Cardiac septum (tissue), 1 donor: ENCODE measurements at regions not wholly inside any gene's neighbourhood (a gene's known extent, or its start where the extent isn't known, plus 50 kb on each side); places are given as distances from the start of the nearest gene placed in this dataset.
"Not testable (repeated sequence)": the region's sequence is repeated elsewhere in the genome, so short reads cannot be mapped to it uniquely, and the experiment has no call there.

Experiments
- DNase-seq: peaks from one replicate; pipeline ENCODE4 v3.0.0-alpha.2; 2020; ENCODE audit warnings: low spot score
- intact Hi-C: fragments of 100-400 bp; cut with DNase I; formaldehyde crosslinking; loops from one replicate; pipeline ENCODE4 v1.14.0; 2022
- donor health status: DM: no; HTN: no; CAD: no.

DNA sequence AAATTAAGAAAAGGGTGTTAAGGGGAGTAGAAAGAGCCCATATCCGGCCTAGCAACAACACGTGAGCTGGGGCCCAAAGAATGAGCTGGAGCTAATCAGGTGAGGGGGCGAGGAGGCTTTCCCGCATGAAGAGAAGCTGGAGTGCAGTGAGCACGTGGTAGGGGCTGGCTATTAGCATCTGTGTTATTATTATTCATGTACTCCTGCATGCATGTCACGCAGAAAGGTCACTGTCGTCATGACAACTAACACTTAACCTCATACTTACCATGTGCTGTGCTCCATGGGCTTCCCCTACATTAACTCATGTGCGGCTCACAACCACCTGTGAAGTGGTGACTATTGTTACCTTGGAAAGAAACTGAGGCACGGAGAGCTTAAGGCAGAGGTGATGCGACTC lies 227.6 kb upstream of the UBL3 start:
- peak; percentile 39 for DNase-seq
- intact Hi-C loops: no loop called here

DNA sequence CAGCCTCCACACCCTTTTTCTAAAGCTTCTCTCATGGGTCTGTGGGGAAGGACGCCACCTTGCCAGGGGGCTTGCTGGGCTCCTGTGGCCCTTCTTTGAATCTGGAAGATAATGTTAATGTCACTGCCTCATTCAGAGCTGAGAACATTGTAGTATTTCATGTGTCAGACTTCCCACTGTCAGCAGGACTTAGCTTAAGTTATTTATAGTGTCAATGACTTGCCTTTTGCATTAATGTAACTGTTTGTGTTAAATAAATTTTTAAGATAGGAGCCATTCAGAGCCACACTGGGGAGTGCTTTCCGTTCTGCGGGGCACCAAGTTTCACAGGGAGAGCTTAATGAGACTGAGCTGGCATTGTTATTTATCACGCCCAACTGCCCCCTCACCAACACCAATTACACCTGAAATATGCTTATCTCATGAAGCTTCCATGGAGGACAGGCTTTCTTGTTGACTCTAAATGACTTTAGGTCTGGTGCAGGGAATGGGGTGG lies 226.9 kb upstream of the UBL3 start:
- no peak for DNase-seq

DNA sequence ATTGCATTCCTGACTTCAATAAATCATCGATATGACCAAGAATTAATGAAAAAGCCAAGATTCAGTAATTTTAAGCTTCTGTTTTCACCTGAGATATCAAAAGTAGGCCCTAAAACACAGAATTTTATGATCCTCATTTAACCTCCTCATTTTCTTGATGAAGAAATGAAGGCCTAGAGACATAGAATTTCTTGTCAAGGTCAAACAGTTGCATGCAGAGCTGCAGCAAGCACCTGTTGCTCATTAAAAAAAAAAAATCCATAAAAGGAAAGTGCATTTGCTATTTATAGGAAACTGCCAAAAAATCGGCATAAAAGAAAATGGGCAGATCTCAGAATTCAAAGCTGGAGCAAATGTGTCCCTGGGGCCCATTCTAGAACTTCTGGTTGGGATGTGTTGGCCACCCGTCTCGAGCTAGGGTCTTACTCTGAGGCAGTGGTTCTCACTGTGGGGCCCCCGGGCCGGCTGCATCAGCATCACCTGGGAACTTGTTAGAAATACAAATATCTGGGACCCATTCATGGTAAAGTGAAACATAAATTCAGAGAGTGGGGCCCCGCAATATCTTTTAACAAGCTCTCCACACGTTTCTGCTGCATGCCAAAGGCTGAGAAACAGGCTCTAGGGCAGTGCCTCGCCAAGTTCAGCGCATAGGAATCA lies 224.7 kb upstream of the UBL3 start:
- no peak for DNase-seq
- intact Hi-C loops: no loop called here

More for the DNA sequence above, 226.9 kb upstream of the UBL3 start:
- intact Hi-C loops: no loop called here

DNA sequence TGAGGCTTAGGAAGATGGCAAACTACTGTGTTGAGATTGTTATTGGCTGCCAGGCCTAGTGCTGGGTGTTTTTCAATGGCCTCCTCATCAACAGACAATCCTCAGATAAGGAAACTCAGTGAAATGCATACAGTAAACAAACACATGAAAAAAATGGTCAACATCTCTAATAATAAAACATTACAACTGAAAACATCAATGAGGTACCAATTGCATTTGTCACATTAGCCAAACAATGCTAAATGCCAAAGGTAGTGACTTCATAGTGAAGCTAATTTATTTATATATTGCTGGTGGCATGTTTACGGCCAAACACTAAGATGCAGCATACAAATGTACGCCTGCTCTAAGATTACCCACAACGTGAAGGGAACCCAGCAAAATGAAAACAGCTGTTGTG lies 224.0 kb upstream of the UBL3 start:
- intact Hi-C loops: no loop called here
- no peak for DNase-seq

DNA sequence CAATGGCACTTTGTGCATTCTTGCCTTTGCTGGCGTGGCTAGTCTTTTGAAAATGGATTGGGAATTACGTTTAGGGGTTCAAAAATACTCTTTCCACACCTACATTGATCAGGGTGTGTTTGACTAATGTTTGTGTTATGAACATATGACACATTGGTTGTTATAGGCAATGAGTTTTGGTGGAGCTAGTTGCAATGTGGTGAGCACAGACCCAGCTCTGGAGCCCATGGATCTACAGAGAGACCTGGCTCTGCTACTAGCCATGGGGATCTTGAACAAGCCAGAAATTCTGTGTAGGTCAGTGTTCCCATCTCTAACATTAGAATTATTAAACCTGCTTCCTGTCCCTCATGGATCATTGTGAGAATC lies 222.4 kb upstream of the UBL3 start:
- intact Hi-C loops: no loop called here
- DNase-seq: no peak

DNA sequence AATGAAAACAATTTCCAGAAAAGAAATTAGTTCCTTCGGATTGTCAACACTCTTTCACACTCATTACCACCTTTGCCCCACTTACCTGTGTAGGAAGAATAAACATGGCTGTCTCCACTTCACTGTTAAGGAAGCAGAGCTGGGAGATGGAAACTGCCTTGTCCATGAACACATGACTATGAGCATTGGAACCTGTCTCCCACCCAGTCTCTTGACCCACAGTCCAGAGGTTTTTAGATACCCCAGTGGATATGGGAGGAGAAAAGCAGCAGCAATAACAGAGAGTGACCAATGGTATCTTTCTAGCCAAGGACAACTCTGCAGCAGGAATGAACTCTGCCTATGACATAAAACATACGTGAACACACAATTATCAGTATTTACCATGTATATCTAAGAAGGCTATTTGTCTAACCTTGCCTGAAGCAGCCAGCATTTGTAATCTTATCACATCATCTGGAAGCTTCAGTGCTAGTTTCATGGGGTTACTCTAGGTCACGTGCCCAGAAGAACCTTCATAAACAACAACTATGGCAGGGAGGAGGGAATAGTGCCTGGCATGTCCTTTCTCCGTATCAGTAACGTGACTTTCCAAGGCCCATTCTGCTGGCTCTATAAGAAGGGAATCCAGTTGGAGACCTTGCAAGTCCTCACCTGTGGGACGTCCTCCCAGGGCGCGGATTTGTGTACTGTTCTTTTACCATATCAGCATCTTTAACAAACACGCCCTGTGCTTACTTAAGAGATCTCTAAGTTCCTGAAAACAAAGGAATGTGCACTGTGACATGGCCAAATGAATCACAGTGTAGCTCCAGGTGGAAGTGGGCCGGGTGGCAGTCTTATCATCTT lies 221.8 kb upstream of the UBL3 start:
- intact Hi-C loops: no loop called here

DNA sequence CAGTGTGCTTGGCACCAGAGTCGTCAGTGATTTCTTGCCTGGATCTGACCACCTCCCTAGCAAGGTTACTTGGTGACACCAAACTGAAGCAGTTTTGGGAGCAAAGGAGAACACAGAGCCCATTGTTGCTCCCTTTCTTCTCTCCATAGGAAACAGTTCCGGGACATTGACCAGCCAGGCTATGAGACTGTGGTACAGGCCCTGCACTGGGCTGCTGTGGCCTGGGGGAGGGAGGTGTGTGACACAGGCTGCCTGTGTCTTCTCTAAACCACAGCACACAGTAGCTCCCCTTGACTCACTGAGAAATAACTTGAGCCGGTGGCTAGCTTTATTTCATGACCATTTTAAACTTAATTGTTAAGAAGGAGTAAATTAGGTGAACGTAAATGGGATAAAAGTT lies 214.8 kb upstream of the UBL3 start:
- intact Hi-C loops: no loop called here

More for the DNA sequence above, 221.8 kb upstream of the UBL3 start:
- DNase-seq: no peak

DNA sequence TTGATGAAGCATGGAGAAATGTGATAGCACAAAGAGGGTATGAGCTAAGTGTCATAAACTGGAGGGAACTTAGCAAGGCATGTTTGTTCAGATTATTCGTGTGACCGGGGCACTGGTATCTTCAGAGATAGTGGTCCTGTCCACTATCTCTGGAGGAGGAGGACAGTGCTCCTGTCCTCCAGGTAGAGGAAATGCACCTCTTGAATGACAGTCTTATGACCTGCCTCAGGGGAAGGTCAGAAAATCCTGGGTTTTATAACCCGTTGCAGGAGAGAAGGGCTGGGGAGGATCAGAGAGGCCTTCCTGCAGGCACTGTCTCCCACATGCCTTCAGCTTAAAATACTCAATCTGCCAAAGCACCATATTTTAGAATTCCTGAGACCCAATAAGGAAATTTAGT lies 213.5 kb upstream of the UBL3 start:
- intact Hi-C loops: no loop called here
- no peak for DNase-seq

More for the DNA sequence above, 214.8 kb upstream of the UBL3 start:
- no peak for DNase-seq

DNA sequence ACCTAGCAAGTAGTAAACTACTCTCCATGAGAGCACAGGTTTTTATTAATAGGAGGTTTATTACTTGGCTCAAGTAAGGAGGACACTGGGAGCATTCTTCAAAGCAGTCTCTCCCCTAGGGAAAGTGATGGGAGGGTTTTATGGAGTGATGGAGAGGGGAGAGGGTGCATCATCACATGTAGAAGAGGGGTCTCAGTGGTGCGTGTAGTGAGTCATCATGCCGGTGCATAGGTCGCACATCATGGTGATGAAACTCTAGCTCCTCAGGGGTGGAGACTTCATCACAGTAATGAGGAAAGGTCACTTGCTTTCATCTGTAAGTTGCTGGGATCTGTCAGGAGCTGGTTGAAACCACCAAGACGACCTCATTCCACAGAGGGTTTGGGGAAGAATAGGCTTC lies 210.8 kb upstream of the UBL3 start:
- DNase-seq: no peak
- intact Hi-C loops: no loop called here

DNA sequence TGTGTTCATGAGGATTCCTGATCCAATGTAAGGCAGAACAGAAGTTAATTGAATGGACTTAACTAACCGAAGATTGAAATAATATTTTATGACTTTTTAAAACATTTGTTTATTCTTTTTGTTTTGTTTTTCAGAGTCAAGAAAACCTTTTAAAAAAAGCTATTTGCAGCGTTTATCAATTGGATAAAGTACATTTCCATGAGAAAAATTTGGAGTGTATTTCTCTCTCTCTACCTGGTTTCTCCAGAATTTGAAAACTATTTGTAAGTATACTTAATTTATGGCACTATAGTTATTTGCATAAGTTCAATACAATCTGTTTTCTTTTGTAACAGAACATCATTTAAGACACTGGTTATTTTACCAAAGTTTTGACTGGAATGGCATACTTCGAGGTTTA lies 208.0 kb upstream of the UBL3 start:
- no peak for DNase-seq

DNA sequence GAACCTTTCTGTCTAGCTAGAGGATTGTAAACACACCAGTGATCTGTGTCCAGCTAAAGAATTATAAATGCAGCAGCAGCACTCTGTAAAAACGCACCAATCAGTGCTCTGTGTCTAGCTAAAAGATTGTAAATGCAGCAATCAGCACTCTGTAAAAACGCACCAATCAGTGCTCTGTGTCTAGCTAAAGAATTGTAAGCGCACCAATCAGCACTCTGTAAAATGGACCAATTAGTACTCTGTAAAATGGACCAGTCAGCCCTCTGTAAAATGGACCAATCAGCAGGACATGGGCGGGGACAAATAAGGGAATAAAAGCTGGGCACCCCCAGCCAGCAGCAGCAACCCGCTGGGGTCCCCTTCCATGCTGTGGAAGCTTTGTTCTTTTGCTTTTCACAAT lies 204.1 kb upstream of the UBL3 start:
- intact Hi-C loops, DNase-seq: not testable (repeated sequence)

More for the DNA sequence above, 208.0 kb upstream of the UBL3 start:
- intact Hi-C loops: no loop called here

DNA sequence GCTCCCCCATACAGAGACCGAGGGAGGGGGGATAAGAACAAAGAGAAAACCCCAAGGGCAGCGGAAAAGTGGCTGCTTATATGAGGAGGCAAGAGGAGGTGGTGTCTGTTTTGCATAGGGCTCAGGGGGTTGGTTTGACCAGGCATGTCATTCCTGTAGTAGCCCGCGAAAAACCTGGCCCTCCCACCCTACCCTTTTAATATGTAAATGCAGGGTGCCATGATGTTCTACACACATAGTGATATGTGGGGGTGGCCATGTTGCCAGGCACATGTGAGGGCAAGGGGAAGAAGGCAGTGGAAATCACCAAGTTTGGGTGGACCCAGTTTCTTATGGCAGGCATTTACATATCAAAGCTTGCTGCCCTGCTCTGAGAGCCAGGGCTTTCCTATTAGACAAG lies 203.5 kb upstream of the UBL3 start:
- intact Hi-C loops: no loop called here

DNA sequence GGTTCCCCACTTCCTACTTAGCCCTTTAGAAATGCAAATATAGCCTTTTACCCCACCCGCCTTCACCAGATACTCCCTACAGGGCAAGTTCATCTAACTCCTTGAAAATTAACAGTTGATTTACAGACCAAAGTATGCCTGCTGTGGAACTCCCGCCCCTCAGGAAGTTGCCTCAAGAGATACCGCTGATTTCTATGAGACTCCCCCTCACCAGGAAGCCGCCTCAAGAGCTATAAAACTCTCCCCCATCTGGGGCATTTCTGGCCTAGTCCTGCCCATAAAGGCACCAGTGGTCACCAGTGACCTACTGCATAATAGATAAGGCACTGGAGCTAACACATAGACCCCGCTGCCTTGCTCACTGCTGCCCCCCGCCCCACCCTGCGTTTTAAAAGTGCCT lies 201.7 kb upstream of the UBL3 start:
- DNase-seq: no peak
- intact Hi-C loops: no loop called here

More for the DNA sequence above, 203.5 kb upstream of the UBL3 start:
- DNase-seq: no peak

DNA sequence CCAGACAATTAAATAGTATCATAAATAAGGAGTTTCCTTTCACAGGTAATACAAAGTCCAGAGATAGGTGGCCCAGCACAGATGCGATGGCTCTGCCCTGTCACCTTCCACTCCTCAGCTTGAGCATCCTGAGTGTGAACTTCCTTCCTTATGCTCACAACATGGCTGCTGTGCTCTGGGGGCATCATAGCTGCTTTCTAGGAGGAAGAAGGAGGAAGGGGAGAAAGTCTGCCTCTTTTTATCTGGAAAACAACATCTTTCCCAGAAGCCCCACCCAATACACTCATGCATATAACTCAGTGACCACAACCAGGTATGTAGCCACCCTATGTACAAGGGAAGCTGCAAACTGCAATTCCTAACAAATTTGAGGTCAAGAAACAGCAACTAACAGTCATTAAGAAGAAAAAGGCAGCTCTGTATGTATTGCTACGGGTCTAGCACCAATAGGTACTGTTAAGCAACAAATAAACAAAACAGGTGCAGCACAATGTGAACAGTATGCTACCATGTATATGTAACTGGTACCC lies 201.2 kb upstream of the UBL3 start:
- no peak for DNase-seq
- intact Hi-C loops: no loop called here

DNA sequence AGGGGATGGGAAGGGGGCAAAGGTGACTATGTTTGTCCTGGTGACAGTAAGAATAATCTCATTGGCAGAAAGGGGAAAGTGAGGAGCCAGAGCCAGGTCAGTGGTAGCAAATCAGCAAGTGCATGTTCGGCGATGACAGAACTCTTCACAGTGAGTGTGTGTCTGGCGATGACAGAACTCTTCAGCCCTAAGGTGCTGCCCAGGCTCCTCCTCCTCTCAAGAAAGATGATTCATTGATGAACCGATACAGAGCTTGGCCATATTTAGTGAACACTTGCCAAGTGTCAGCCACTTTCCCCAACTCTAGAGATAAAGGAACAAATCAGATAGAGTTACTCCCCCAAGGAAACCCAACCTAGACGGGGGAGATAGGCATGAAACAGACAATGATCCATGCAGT lies 199.3 kb upstream of the UBL3 start:
- no peak for DNase-seq
- intact Hi-C loops: no loop called here

DNA sequence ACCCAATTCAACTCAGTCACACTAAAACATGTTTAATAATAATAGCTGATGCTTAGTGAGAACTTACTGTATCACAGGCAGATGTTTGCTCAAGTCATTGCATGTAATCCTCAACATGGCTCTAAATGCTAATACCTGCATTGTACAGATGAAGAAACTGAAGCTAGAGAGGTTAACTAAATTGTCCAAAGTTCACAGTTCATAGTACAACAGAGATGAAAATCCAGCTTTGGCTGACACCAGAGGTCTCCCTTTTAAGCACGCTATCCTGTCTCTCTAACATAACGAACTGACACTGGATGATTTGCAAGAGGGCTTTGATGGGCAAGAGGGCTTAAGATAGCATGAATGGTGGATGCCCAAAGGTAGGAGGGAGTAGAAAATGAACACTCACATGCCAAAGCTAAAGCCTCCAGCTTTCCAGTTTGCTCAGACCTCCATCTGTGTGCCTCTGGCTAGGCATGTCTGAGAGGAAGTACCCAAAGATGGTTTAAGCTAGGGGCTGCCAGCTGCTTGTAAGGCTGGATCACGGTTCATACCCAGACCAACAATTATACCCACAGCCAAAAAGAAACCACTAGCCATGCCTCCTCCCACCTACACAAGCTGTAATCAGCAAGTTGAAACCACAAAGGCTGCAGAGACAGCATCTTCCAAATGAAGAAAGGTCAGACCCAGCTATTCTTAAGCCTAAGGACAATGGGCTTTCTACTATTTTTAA lies 196.9 kb upstream of the UBL3 start:
- intact Hi-C loops: no loop called here

DNA sequence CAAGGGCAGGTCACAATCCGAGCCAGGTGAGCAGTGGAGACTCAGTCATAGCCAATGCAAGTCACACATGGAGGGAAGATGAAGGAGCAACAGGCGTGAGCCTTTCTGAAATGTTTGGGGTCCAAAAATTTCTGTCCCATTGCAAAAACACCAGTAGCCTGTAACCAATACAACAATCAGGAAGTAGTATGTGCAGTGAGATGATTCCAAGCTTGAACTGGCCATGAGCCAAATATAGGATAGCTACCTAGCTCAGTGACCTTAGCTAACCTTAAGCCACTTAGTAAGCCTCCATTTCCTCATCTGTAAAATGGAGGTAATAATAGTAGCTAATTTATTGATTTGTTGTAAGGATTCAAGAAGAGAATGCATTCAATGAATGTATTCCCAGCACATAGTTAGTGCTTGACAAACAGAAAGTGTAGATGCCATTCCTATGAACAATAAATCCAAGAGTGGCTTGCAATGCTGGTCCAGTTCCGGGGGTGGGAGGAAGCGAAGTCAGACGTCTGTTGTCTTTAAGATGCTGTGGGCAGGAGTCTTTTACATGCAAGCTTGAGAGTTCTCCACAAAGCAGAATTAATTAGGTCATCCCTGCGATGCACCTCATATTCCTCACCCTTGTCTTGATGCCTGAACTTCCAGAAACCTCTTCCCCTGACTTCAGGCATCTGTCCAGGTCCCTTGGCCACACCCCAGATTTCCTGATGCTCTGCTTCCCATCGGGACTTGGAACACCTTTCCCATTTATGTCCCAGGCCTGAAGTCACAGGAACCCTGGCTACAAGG lies 195.7 kb upstream of the UBL3 start:
- DNase-seq: no peak
- intact Hi-C loops: no loop called here

More for the DNA sequence above, 196.9 kb upstream of the UBL3 start:
- no peak for DNase-seq

DNA sequence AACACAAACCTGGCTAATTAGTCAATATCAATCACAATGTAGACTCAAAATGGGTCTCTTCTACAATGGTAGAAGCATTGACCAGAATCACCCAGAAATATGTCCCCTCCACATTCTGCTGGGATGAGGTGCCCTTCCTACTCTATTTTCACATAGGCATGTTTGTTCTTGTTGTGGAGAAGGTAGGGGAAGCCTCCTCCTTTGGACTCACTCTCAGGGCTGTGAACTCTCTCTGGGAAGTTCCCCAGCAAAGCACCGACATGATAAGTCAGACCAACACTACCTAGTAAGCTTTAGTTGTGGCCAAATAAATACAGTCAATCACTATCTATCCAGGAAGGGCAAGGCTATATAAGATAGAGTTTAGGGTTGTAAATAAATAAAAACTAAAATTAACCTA lies 194.5 kb upstream of the UBL3 start:
- intact Hi-C loops: no loop called here
- no peak for DNase-seq

DNA sequence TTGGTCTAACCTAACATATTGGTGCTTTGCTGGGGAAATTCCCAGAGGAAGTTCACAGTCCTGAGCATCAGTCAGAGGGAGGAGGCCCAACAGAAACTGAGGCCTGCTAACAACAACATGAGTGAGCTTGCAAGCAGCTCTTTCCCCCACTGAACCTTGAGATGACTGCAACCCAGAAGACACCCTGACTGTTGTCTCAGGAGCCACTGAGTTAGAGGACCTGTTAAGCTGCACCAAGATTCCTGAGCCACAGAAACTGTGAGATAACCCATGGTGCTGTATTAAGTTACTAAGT lies 193.2 kb upstream of the UBL3 start:
- DNase-seq: no peak
- intact Hi-C loops: no loop called here
